H1 (cell line): ENCODE measurements at regions not wholly inside any gene's neighbourhood (a gene's known extent, or its start where the extent isn't known, plus 50 kb on each side); places are given as distances from the start of the nearest gene placed in this dataset.

Experiments used
- BCL11A ChIP-seq, 2 experiments: IDR thresholded peaks; one replicate each; pipeline ENCODE4 v1.6.1; 2011; ENCODE audit warnings: low read depth in 2 of 2, low read length in 2 of 2, mild to moderate bottlenecking in 2 of 2

DNA sequence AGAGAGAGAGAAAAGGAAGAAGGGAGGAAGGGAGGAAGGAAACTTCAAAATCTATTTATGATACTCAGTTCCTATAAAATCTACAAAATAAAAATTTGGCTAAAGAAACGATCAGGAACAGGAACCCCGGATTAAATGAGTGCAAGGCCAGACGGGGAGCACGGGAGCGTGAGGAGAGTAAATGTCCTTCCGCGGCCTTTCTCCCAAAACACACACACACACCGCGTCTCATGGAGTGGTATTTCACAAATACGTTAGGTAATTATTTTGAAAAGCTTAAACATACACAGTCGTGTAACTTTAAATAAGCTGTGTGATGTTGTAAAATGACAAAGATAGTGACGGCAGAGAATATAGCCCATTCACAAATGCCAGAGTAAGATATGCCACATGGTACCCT, 125.7 kb upstream of the AFDN start (continued):
- TF ChIP-seq BCL11A (IDR thresholded peaks at IDR 0.05; ENCODE audit: low read depth in 2 of 2, low read length in 2 of 2), result no peak
- TF ChIP-seq, all 59 proteins: peak for 0
